Retinal pigment epithelial cell (primary cell): ENCODE measurements at regions not wholly inside any gene's neighbourhood (a gene's known extent, or its start where the extent isn't known, plus 50 kb on each side); places are given as distances from the start of the nearest gene placed in this dataset.

Experiments used
- DNase-seq: peaks from one replicate; pipeline ENCODE4 v3.0.0-alpha.2; 2010; ENCODE audit warnings: low read depth
- H3K4me3 ChIP-seq: 2 replicates; pipeline ENCODE4 v1.5.1; 2011; ENCODE audit warnings: mild to moderate bottlenecking, low read length, control low read depth, moderate library complexity
- TF ChIP-seq, protein P1 (sequence below): conservative IDR thresholded peaks from 2 replicates; pipeline ENCODE4 v1.5.1; 2011; ENCODE audit warnings: low read depth, low read length, control low read depth, inconsistent platforms

DNA sequence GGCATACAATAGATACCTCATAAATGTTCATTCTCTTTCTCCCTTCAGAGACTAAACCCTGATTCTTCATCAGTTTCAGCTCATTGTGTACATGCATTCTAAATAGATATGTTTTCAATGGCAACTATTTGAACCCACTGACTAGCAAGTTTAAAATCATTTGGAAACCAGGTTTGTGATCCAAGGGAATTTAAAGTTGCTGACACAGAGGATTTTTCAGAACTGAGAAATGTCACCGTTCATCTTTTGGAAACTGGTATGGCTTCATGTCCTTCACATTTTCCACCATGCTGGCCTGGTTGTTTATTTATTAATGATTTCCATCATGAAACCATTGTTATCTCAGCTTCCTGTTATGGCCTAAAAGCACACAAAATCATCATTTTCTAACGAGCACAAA, 81.8 kb upstream of the BARHL2 start:
- no peak for DNase-seq
- H3K4me3 ChIP-seq = no peak overlapping the region
- TF ChIP-seq, protein P1, sequence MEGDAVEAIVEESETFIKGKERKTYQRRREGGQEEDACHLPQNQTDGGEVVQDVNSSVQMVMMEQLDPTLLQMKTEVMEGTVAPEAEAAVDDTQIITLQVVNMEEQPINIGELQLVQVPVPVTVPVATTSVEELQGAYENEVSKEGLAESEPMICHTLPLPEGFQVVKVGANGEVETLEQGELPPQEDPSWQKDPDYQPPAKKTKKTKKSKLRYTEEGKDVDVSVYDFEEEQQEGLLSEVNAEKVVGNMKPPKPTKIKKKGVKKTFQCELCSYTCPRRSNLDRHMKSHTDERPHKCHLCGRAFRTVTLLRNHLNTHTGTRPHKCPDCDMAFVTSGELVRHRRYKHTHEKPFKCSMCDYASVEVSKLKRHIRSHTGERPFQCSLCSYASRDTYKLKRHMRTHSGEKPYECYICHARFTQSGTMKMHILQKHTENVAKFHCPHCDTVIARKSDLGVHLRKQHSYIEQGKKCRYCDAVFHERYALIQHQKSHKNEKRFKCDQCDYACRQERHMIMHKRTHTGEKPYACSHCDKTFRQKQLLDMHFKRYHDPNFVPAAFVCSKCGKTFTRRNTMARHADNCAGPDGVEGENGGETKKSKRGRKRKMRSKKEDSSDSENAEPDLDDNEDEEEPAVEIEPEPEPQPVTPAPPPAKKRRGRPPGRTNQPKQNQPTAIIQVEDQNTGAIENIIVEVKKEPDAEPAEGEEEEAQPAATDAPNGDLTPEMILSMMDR = no peak

DNA sequence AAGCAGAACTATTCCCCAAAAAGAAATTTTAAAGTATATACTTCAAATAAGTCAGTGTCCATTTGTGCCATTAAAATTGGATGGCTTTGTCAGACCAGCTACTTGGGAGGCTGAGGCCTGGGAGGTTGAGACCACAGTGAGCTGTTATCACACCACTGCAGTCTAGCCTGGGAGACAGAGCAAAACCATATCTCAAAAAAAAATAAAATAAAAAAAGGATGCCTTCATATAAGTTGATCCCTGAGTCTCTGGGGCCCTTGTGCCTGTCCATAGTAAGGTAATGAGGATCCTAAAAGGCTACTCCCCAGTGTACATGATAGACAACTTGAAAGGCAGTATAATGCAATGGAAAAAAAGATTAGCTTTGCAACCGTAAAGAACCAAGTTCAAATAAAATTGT, 81.2 kb upstream of the BARHL2 start:
- H3K4me3 ChIP-seq = no peak overlapping the region
- DNase-seq = no peak
- TF ChIP-seq, protein P1 = no peak

DNA sequence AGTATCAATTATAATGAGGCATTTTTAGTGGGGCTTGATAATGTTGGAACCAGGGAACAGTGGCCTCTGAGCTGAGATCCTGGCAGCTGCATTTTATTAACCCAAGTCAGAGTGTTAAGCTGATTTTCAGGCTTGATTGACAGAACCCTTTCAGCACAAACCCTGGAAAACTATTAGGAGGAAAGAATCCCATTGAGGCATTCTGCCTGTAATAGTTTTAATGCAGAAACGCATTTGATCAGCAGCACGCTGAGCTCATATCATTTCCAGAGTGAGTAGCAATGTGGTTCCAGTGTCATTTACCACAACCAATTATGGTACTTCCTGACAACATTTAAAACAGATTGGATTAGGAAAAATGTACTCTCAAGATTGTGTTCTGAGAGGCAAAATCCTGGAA, 78.3 kb upstream of the BARHL2 start:
- TF ChIP-seq, protein P1 = no peak
- no peak for DNase-seq
- no peak overlapping the region for H3K4me3 ChIP-seq

DNA sequence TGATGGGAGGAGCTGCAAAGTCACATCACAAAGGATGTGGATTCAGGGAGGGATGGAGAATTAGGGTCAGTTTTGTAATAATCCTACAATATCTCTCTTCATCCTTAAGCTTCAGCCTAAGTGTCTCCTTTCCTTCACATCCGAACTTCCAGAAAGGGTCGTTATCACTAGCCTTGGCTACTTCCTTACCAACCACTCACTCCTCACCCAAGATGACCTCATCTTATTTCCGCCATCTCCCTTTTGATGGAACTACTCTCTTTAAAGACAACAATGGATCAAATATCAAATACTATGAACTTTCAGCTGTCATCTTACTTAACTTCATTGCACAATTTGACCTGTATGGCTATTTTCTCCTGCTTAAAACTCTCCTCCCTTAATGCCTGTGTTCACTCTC, 69.6 kb upstream of the BARHL2 start:
- no peak for DNase-seq
- H3K4me3 ChIP-seq = no peak overlapping the region
- TF ChIP-seq, protein P1 = no peak

DNA sequence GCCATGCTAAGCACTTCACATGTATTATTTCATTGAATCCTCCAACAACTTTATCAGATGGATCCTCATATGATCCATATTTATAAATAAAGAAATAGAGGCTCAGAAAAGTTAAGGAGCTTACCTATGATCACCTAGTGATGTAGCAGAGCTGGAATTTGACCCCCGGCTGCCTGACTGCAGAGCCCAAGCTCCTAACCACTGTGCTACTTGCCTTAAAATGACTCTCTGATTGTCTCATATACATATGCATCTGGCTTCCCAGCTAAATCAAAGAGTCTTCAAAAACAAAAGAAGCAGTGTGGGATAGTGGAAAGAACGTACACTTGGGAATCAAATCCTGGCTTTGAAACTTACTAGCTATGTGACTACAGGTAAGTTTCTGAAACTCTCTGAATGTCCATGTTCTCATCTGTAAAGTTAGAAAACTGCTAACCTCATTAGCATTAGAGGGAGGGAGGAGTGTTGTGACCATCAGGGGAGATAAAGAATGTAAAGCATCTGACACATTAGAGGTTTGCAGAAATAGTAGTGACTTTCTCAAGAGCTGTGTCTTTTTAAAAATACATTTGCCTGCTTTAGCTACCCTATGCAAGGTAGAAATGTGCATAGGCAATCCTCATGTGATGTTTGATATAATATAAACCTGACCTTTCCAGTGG, 67.2 kb upstream of the BARHL2 start:
- H3K4me3 ChIP-seq = no peak overlapping the region
- TF ChIP-seq, protein P1 = no peak
- DNase-seq = no peak

DNA sequence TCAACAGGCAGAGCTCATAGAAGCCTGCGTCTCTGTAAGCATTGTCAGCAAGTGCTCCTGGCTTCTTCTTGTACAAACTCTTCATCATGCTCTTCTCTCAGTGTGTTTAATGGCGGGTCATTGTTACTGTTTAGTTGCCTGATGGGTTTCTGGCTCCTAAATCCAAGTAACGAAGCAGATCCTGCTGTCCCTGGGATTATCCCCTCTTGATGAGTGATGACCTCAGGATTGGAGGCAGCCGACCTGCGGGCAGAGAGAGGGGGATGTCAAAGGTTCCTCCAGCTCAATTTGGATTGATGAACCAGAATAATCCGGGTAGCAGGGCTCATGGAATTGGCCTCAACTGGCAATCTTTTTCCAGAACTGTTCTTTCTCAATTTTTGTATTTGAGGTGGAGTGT, 66.1 kb upstream of the BARHL2 start:
- DNase-seq = no peak
- no peak overlapping the region for H3K4me3 ChIP-seq
- TF ChIP-seq, protein P1 = no peak

DNA sequence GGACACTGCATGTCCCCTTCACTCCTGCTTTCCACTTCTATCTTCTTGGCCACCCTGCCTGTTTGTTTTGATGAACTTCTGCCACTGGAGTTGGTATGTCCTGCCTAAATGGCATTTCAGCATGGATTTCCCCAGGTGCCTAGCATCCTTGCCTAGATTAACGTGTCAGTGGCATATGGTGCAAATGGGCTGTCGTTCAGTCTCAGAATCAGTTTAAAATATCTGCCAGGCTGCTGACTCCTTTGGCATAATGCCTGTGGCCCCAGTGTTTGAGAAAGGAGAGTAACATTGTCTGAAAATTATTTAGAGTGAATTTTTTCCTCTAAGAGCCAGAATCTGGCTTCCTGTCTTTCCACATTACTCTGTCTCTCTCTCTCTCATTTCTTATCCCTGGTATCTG, 64.9 kb upstream of the BARHL2 start:
- TF ChIP-seq, protein P1 = no peak
- no peak overlapping the region for H3K4me3 ChIP-seq
- DNase-seq = no peak
